Frontal cortex (tissue), 3 donors: ENCODE measurements at regions not wholly inside any gene's neighbourhood (a gene's known extent, or its start where the extent isn't known, plus 50 kb on each side); places are given as distances from the start of the nearest gene placed in this dataset.
A peak's percentile ranks its signal among the peaks of the same experiment; 100 is the strongest.

Source experiments
- DNase-seq, 2 donors: peaks; one replicate each; pipeline ENCODE4 v3.0.0; 2012; ENCODE audit warnings: low spot score in 2 of 2
- FAIRE-seq: peaks from 2 replicates; lab custom pipeline; 2012; peaks lifted over from hg19 to GRCh38; lab: Jason Lieb, UNC
- donor health status: control.
- donor health status: control.
- donor health status: control.

DNA sequence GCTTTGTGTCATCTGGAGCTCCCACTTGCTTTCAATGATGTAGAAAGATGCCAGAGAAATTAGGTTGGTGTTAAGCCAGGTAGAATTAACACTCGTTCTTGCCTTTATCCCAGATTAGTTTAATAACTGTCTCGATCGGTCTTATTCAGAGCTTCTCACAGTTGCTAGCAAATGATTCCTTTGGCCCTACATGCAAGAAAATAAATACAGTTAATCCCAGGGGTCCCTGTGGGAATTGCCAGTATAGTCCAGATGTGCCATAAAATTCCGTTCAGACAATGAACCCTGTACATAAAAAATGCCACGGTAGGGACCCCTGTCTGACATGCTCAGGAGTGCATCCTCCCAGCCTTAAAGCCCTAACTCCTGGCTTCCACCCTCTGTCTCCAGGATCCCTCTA, 207.5 kb downstream of the ARHGAP12 start:
- FAIRE-seq (no peak), DNase-seq (no peak)

DNA sequence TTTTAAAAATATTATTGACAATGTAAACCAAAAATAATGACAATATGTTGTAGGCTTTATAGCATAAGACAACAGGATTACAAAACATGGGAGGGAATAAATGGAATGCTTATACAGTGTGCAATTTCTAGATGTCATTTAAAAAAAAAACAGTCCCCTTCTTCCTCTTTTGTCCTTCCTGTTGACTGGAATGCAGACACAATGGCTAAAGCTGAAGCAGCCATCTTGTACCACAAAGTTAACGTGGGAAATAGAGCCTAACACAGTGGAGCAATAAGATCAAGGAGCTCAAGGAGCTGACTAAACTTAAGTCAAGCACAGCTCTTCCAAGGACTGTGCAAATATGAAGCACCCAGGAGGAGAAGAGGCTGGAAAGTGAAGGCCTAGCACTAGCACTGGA, 208.1 kb downstream of the ARHGAP12 start:
- no peak for FAIRE-seq
- DNase-seq, result no peak

DNA sequence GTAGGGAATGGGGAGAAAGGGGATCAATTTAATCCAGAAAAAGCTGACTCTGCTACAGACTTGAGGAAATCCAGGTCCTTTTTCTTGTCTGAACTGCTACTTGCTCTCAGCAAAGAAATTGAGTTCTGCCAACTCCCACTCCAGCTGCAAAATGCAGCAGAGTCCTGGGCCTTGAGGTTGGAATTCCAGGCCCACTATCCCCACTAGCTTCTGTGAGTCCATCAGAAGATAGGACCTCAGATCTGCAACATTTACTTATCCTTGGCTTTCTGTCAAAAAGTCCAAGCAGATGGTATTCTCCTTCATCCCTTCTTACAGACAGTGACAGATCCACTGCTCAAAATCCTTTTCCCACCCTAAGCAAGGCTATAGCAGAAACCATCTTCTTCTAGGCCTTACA, 219.2 kb downstream of the ARHGAP12 start:
- FAIRE-seq (no peak), DNase-seq (no peak)

DNA sequence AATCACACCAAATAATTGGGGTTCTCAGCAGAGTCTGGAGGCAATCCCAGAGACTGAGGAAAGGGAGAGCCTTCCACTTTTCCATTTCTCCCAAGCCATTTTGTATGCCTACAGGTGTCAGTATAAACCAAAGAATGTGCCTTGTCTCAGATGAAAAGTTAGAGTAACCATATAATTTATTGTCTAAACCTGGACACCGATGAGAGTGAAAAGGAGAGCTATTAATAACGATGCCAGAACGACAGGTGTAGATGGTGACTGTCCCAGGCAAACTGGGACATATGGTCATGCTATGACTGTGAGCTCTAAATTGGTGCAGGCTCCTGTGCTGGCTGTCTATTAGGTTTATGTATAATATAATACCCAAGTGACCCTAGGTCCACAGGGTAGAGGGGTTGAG, 219.6 kb downstream of the ARHGAP12 start:
- FAIRE-seq, result no peak
- DNase-seq, result no peak

DNA sequence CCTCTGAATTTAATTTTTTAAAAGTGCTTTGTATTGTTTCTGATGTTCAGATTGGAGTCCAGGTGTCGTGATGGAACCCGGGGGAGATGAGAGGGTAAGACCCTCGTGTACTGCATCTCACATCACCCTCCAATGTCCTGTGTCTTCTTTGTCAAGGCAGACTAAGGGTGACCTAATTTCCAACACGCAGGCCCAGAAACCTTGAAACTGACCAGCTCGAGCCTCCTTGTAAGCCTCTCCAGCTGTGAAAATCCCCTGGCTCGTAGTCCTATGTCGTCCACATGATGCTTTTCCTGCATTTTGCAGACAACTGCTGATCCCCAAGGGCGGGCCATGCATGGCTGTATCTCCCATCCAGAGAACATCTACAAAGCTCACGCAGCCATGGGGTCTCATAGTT, 220.2 kb downstream of the ARHGAP12 start:
- FAIRE-seq (no peak), DNase-seq (no peak)

DNA sequence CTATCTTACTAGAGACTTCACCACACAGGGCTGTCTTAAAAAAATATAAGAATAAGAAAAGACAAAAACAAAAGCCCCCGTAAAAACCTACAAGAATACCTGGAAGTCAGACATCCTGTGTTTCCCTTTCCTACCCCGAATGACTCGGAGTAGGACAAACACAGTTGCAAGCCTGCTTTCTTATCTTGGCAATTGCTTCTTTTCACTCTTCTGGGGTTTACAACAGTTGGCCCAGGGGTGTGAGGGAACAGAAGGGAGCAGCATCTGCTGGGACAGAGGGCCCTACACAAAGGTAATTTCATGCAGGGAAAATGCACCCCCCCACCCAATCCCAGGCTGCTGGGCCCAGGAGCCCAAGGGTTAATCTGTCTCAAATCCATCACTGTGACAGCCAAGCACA, 220.6 kb downstream of the ARHGAP12 start:
- DNase-seq (no peak), FAIRE-seq (no peak)

DNA sequence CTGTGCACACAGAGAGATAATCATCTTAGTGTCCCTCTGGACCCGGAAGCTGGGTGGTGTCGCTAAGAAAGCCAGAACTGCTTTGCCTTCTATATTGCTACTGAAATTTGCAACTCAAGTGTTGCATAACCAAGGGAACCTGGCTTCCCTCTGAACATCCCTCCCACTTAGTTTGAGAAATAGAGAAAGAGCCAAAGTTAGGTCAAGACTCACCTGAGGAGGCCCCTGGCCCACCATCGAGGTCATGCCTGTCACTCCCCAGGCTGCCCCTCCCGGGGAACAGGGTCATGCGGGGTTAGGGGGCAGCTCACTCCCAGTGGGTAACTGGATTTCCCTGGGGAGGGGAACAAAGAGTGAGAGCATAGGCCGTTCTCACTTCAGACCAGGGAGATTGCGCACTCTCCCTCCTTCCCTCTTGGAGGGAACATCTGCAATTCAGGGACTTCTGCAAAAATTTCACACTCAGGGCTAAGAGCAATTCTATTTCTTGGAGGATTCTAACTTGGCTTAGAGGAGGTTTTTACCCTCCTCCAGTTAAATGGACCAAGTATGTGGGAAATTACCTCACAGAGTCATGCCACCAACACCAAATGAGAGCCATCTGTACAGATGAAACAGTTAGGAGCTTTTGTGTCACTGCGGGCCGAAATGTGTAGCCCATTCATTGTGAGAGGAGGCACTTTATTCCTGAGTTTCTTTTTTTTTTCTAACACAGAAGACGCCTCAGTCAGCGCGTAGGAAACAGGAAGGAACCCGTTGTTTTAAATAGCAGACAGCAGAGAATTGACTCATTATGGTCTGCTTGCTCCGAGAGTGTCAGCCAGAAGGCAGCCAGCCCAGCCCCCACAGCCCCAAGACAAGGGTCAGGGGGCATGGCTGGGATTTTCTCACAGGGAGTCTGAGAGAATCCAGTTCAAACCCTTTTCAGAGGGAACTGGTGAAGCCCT, 221.3 kb downstream of the ARHGAP12 start:
- FAIRE-seq (no peak), DNase-seq (peak in 1 of 2 donors; percentile 51)

DNA sequence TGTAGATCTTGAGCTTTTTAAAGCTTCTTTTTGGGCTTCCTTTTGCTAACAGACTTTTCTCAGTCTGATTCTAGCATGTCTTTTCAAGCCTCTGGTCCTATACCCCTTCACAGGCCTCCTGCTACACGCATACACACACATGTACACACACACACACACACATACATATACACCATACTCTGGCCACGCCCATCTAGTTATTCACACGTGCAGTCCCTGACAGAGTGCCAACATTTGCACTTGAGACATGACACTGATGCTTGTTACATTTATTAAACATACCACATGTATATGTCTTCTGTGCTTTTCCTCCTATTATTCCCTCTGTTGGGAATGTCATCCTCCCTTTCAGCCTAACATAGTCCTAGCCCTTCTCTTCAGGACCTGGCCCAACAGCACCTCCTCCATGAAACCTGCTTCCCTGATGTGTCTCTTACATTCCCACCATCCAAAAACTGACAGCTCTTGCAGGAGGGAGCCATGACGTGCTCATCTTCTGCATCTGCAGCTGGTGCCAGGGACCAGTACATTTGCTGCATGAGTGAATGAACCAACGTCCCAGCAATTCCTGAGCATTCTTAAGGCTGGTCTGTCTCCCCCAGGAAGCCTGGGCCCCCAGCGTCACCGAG, 222.1 kb downstream of the ARHGAP12 start:
- DNase-seq, result no peak
- no peak for FAIRE-seq

DNA sequence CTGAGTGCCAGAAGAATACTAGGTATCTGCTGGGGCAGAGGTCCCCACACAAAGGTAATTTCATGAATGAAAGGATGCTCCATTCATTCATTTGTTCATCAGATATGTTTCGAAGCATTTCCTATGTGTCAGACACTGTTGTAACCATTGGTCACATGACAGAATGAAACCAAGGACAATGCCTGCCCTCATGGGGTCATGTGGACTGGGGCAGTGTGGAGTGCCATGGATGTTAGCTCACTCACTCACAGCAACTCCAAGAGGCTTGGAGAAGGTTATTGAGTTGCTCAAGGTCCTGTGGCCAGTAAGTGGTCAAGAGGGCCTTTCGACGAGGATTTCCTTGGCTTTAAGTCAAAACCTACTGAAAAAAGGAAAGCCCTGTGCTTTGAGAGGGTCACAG, 223.5 kb downstream of the ARHGAP12 start:
- DNase-seq (no peak), FAIRE-seq (no peak)

DNA sequence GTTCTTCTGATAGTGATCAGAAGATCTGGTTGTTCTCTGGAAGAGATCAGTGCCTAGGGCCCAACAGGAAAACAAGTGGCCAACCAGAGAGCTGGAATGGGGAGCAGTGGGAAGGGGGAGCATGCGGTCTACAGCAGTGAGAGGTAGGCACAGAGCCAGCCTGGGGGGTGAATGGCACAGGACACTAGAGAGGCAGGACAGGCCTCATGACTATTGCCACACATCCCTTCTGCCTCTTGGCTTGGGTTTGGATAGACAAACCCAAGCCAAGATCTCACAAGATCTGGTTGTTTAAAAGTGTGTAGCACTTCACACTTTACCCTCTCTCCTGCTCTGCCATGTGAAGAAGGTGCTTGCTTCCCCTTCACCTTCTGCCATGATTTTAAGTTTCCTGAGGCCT, 224.4 kb downstream of the ARHGAP12 start:
- no peak for DNase-seq

DNA sequence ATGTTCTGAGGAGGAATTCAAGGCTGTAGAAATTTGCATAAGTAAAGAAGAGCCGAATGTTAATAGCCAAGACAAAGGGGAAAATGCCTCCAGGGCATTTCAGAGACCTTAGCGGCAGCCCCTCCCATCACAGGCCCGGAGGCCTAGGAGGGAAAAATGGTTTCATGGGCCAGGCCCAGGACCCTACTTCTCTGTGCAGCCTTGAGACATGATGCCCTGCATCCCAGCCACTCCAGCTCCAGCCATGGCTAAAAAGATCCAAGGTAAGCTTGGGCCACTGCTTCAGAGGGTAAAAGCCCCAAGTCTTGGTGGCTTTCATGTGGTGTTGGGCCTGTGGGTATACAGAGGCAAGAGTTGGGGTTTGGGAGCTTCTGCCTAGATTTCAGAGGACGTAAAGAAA, 225.7 kb downstream of the ARHGAP12 start:
- FAIRE-seq (no peak), DNase-seq (no peak)

More for the DNA sequence above, 224.4 kb downstream of the ARHGAP12 start:
- FAIRE-seq, result no peak

DNA sequence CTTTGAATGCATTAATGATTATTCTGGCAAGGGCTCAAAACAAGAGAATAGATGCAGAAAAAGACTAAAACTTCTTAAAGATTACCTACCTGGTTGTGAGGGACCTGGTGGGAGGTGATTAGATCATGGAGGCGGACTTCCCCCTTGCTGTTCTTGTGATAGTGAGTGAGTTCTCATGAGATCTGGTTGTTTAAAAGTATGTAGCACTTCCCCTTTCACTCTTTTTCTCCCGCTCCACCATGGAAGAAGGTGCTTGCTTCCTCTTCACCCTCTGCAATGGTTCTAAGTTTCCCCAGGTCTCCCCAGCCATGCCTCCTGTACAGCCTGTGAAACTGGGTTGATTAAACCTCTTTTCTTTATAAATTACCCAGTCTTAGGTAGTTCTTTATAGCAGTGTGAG, 226.6 kb downstream of the ARHGAP12 start:
- FAIRE-seq, result no peak

DNA sequence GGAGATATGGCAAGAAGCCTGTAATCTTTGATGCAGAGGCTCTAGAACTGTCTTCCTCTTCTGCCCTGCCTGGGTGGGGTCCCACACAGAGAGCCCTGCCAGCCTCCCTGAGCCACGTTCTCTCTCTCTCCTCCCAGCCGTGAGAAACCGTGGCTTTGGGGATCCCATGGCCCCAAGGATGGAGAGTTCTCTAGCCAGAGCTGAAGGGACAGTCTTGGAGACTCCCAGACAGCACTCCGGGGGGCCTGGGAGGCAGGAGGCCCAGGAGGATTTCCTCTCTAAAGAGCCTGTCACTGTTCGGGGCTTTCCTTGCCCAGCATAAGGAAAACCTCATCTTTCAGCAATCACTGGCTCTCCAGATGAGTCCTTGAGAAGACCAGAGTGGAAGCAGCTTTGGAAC, 227.1 kb downstream of the ARHGAP12 start:
- no peak for FAIRE-seq

More for the DNA sequence above, 226.6 kb downstream of the ARHGAP12 start:
- no peak for DNase-seq

DNA sequence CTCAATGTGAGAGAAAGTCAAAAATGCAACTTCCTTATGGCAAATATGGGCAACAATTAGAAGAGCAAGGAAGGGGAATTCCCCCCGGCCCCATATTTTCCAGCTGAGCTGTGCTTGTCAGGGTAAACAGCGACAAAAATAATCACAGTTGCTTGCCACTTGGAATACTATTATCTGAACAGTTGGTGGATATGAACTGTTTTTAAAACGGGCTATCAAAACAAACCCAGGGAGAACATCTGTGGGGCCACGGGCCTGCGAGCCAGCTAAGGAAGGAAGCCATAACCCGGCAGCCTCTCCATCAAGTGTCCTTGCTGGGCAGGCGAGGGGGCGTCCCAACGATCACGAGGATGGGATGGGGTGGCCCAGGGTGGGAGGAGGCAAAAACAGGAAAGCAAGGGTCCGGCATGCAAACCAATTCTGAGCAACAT, 228.4 kb downstream of the ARHGAP12 start:
- DNase-seq, result no peak
- no peak for FAIRE-seq

More for the DNA sequence above, 227.1 kb downstream of the ARHGAP12 start:
- DNase-seq, result no peak

DNA sequence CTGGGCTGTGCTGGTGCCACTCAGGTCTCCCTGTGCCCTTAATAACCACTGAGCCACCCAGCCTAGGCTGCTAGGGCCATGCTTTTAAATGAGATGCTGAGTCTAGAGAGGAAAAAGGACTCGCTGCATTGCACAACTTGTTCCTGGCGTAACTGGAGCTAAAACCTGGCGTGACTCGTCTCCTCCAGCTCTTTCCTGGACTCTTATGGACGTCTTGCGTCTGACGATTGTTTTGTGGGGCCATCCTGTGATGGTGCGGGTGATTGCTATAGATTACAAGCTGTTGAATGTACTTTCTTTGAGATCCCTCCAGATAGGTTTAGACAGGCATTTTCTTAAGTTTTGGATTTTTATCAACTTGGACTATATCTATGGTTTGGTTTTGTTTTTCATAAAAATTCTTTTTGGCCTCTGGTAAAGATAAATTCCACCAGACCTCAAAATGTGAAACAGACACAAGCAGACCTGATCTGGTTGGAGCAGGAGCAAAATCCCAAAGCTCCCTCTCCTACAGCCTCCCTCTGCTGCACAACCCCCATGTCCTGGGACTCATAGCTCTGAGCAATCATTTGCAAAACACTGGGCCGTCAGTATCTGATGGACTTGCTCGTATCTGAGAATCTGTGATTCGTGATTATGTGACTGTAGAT, 230.3 kb downstream of the ARHGAP12 start:
- FAIRE-seq (no peak), DNase-seq (no peak)

DNA sequence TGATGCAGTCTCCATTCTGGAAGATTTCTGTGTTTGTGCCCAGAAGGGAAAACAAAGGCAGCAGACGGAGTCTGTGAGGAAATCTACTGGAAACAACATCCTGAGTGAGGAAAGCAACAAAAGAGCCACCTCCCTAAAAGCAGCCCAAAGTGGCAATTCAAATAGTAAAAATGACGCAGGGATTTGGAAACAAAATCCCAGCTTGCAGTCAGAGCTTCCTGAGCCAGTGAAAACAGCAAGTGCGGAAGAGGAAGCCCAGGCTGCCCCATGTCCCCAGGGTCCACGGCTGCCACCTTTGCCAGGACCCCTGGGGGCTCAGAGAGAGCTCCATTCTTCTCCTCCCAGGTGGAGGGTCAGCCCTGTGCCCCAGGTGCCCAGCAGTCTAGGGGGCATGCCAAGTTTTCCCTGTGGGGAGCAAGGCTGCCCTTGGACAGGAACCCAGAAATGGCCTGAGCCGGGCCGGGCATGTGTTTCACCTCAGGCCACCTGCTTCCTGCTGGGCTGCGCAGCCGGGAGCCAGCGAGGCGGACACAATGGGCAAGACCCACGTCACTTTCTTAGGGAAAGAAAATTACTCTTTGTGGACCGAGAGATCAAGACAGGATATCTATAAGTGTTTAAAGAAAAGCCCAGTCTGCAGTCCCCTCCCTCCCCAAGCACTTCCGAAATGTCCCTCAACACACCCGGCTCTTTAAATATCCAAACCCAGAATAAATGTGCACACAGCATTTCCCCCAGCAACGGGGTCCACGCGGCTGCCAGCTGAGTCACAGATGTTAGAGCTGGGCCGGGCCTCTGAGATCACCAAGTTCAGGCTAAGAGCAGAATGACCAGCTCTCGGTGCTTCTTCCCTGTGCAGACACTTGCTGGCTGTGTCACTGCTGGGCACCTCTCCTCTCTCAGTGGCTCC, 231.1 kb downstream of the ARHGAP12 start:
- peak; percentile 23 to 48 for DNase-seq
- FAIRE-seq, result no peak

DNA sequence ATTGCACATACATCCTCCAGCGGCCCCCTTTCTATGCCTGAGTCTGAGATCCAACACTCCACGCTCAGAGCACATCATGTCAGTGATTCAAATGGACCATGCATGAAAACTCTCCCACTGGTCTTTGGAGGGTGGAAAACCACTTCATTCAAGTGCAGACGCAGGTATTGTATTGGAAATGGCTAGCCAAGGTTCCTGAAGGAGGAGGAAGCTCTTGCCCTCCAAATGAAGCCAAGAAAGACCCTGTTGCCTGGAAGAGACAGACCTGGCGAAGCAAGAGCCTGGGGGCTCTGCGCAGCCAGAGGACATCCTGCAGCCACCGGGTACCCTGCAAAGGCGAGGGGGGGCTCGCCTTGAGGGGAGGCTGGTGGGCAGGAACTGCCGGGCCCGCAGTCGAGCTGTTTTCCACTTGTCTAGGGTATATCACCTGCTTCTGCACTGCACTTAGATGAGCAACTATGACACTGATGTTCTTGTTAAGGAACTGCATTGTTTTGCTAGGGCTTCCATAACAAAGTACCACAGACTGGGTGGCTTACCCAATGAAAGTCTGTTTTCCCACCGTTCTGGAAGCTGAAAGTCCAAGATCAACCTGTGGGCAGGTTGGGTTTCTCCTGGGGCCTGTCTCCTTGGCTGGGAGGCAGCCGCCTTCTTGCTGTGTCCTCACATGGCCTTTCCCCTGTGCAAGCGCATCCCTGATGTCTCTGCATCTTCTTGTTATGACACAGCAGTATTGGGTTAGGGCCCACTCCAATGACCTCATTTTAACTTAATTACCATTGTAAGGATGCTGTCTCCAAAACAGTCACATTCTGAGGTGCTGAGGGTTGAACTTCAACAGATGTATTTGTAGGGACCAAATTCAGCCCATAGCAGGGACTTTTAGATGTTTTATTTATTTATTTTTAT, 233.4 kb downstream of the ARHGAP12 start:
- FAIRE-seq (no peak), DNase-seq (no peak)

DNA sequence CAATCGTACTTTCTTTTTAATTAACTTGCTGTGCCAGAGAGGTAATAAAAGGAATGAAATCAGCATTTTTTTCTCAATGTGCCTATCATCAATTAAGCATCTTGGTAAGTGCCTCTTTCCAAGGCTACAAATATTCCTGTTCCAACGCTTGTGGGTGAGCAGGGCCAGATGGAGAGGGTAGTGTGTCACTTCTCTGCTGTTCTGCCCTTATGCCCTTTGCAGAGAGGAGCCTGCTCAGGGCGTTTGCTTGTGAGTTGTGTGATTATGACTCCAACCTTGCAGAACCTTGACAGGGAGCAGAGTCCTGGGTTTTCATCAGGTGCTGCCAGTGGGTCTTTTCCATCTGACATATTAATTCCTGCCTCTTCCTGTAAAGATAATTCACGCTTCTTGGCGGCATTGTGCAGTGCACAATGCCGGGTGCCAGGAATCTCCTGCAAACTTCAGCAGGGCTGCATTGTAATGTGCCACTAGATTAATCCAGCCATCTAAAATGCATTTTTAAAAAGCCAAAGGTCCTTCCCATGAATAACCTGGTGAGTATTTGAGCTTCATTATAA, 234.4 kb downstream of the ARHGAP12 start:
- DNase-seq (no peak), FAIRE-seq (no peak)
